IMR-90 (cell line): ENCODE measurements at regions not wholly inside any gene's neighbourhood (a gene's known extent, or its start where the extent isn't known, plus 50 kb on each side); places are given as distances from the start of the nearest gene placed in this dataset.

Experiments used
- ATAC-seq: fragments of 200-7000 bp; cut with Tn5 transposase; 2 replicates; pipeline ENCODE4 v1.9.1; 2020; ENCODE audit warnings: low read depth, mild to moderate bottlenecking, moderate library complexity
- BruUV-seq: library from RNA; stranded (reverse); fragments of 400-500 nt; replicated peaks from 2 replicates; lab custom pipeline; 2021; lab: Mats Ljungman, UMichigan
- CTCF ChIA-PET: fragments of 300-600 bp; formaldehyde crosslinking; extraction: SDS; loops from one replicate; lab custom pipeline; 2021; ENCODE audit warnings: antibody characterized with exemption; lab: Yijun Ruan, JAX
- POLR2A ChIA-PET: fragments of 300-600 bp; sonication (Branson Sonifier 250); formaldehyde crosslinking; loops from one replicate; lab custom pipeline; 2022; ENCODE audit warnings: antibody characterized with exemption; ENCODE audit not compliant: unreplicated experiment; lab: Charles Lee
- DNase-seq: peaks from one replicate; pipeline ENCODE4 v3.0.0; 2013
- H2AFZ ChIP-seq: replicated peaks from 2 replicates; pipeline ENCODE3; 2013; ENCODE audit warnings: low read length, mild to moderate bottlenecking; ENCODE audit not compliant: poor library complexity
- H2AK5ac ChIP-seq: 2 replicates; pipeline ENCODE4 v1.6.1; 2013; ENCODE audit warnings: low read depth, low read length, inconsistent platforms
- H2AK9ac ChIP-seq: replicated peaks from 2 replicates; pipeline ENCODE3; 2013; ENCODE audit warnings: mild to moderate bottlenecking, low read depth, low read length, moderate library complexity; ENCODE audit not compliant: poor library complexity
- H2BK120ac ChIP-seq: 2 replicates; pipeline ENCODE4 v1.6.1; 2013; ENCODE audit warnings: low read depth, low read length, inconsistent platforms
- H2BK15ac ChIP-seq: 3 replicates; pipeline ENCODE4 v1.6.1; 2013; ENCODE audit warnings: low read depth, low read length, inconsistent platforms
- H2BK20ac ChIP-seq: 2 replicates; pipeline ENCODE4 v1.6.1; 2013; ENCODE audit warnings: low read depth, mild to moderate bottlenecking, inconsistent platforms, low read length, moderate library complexity
- H2BK5ac ChIP-seq: 2 replicates; pipeline ENCODE4 v1.6.1; 2013; ENCODE audit warnings: mild to moderate bottlenecking, low read depth, low read length, inconsistent platforms; ENCODE audit not compliant: poor library complexity, severe bottlenecking
- H3K14ac ChIP-seq: replicated peaks from 2 replicates; pipeline ENCODE4 v1.6.1; 2013; ENCODE audit warnings: low read depth, low read length, inconsistent platforms
- H3K18ac ChIP-seq: 2 replicates; pipeline ENCODE4 v1.6.1; 2013; ENCODE audit warnings: low read depth, low read length, control low read depth
- H3K23ac ChIP-seq: 2 replicates; pipeline ENCODE4 v1.6.1; 2013; ENCODE audit warnings: low read depth, low read length, inconsistent platforms
- H3K27ac ChIP-seq: 2 replicates; pipeline ENCODE4 v1.5.1; 2013; ENCODE audit warnings: mild to moderate bottlenecking, control low read depth, low read length; ENCODE audit not compliant: insufficient read depth
- H3K27me3 ChIP-seq: 2 replicates; pipeline ENCODE4 v1.6.1; 2013; ENCODE audit warnings: low read length; ENCODE audit not compliant: control insufficient read depth, insufficient read depth
- H3K36me3 ChIP-seq: 2 replicates; pipeline ENCODE4 v1.6.1; 2013; ENCODE audit warnings: low read length, mixed read lengths; ENCODE audit not compliant: control insufficient read depth, insufficient read depth
- H3K4ac ChIP-seq: 2 replicates; pipeline ENCODE4 v1.6.1; 2013; ENCODE audit warnings: low read depth, low read length, inconsistent platforms
- H3K4me1 ChIP-seq: 2 replicates; pipeline ENCODE4 v1.6.1; 2013; ENCODE audit warnings: low read length, mixed read lengths; ENCODE audit not compliant: control insufficient read depth, insufficient read depth
- H3K4me2 ChIP-seq: 2 replicates; pipeline ENCODE4 v1.6.1; 2013; ENCODE audit warnings: low read depth, mild to moderate bottlenecking, control low read depth, low read length, moderate library complexity
- H3K4me3 ChIP-seq: 2 replicates; pipeline ENCODE4 v1.5.1; 2013; ENCODE audit warnings: low read depth, mild to moderate bottlenecking, control low read depth, low read length, moderate library complexity; ENCODE audit not compliant: insufficient read depth
- H3K56ac ChIP-seq: 2 replicates; pipeline ENCODE4 v1.6.1; 2013; ENCODE audit warnings: low read length, inconsistent platforms; ENCODE audit not compliant: insufficient read depth; ENCODE audit errors: extremely low read depth
- H3K79me1 ChIP-seq, 2 experiments: 2 replicates each; pipeline ENCODE4 v1.6.1; 2013; ENCODE audit warnings: low read length in 2 of 2, inconsistent platforms in 1 of 2, low read depth in 1 of 2
- H3K9ac ChIP-seq: 2 replicates; pipeline ENCODE4 v1.6.1; 2013; ENCODE audit warnings: low read depth, low read length, control low read depth
- H3K9me1 ChIP-seq: 2 replicates; pipeline ENCODE4 v1.6.1; 2013; ENCODE audit warnings: low read length, inconsistent platforms; ENCODE audit not compliant: insufficient read depth
- H3K9me3 ChIP-seq: 2 replicates; pipeline ENCODE4 v1.6.1; 2013; ENCODE audit warnings: low read length; ENCODE audit not compliant: control insufficient read depth, insufficient read depth
- H4K20me1 ChIP-seq: 2 replicates; pipeline ENCODE4 v1.6.1; 2013; ENCODE audit warnings: low read length, inconsistent platforms; ENCODE audit not compliant: insufficient read depth
- H4K5ac ChIP-seq: 2 replicates; pipeline ENCODE4 v1.6.1; 2013; ENCODE audit warnings: mild to moderate bottlenecking, low read depth, low read length, control low read depth
- H4K8ac ChIP-seq, 2 experiments: 2 replicates each; pipeline ENCODE4 v1.6.1; 2013; ENCODE audit warnings: low read depth in 2 of 2, low read length in 2 of 2, control low read depth in 1 of 2, inconsistent platforms in 1 of 2
- H4K91ac ChIP-seq: 2 replicates; pipeline ENCODE4 v1.6.1; 2013; ENCODE audit warnings: low read depth, low read length, inconsistent platforms; ENCODE audit not compliant: insufficient read depth
- BHLHE40 ChIP-seq: fragments of 150-350 bp; IDR thresholded peaks from 2 replicates; pipeline ENCODE4 v1.6.1; 2016; ENCODE audit warnings: mild to moderate bottlenecking, low read depth, low read length
- CEBPB ChIP-seq: IDR thresholded peaks from 2 replicates; pipeline ENCODE4 v1.6.1; 2012; ENCODE audit warnings: low read depth, low read length, improper control_type of control experiment
- CHD1 ChIP-seq: IDR thresholded peaks from 2 replicates; pipeline ENCODE4 v1.6.1; 2012; ENCODE audit warnings: low read depth, low read length, improper control_type of control experiment
- CTCF ChIP-seq: conservative IDR thresholded peaks from 2 replicates; pipeline ENCODE4 v1.5.1; 2012; ENCODE audit warnings: mild to moderate bottlenecking, low read depth, low read length, improper control_type of control experiment
- ELK1 ChIP-seq: fragments of 150-350 bp; IDR thresholded peaks from 2 replicates; pipeline ENCODE4 v1.6.1; 2016; ENCODE audit warnings: low read depth, mild to moderate bottlenecking, low read length, moderate library complexity, borderline replicate concordance
- FOS ChIP-seq: fragments of 150-350 bp; IDR thresholded peaks from 2 replicates; pipeline ENCODE4 v1.6.1; 2016; ENCODE audit warnings: low read depth, low read length
- MAFK ChIP-seq: IDR thresholded peaks from 2 replicates; pipeline ENCODE4 v1.6.1; 2012; ENCODE audit warnings: low read depth, low read length, improper control_type of control experiment
- MAZ ChIP-seq: IDR thresholded peaks from 2 replicates; pipeline ENCODE4 v1.6.1; 2012; ENCODE audit warnings: low read depth, mild to moderate bottlenecking, low read length, improper control_type of control experiment, moderate library complexity, borderline replicate concordance
- MXI1 ChIP-seq: IDR thresholded peaks from 2 replicates; pipeline ENCODE4 v1.6.1; 2012; ENCODE audit warnings: low read depth, mild to moderate bottlenecking, low read length, moderate library complexity, borderline replicate concordance
- NFE2L2 ChIP-seq: fragments of 150-350 bp; IDR thresholded peaks from 2 replicates; pipeline ENCODE4 v1.6.1; 2016; ENCODE audit warnings: low read depth, mild to moderate bottlenecking, low read length
- POLR2A ChIP-seq: IDR thresholded peaks from 2 replicates; pipeline ENCODE4 v1.6.1; 2012; ENCODE audit warnings: mild to moderate bottlenecking, low read depth, low read length
- RAD21 ChIP-seq: IDR thresholded peaks from 2 replicates; pipeline ENCODE4 v1.6.1; 2012; ENCODE audit warnings: low read length, improper control_type of control experiment
- RCOR1 ChIP-seq: IDR thresholded peaks from 2 replicates; pipeline ENCODE4 v1.6.1; 2012; ENCODE audit warnings: mild to moderate bottlenecking, low read length, improper control_type of control experiment; ENCODE audit not compliant: insufficient replicate concordance
- RFX5 ChIP-seq: IDR thresholded peaks from 2 replicates; pipeline ENCODE4 v1.8.0; 2012; ENCODE audit warnings: low read depth, mild to moderate bottlenecking, low read length, moderate library complexity
- SMC3 ChIP-seq: fragments of 150-350 bp; IDR thresholded peaks from 2 replicates; pipeline ENCODE4 v1.6.1; 2016; ENCODE audit warnings: low read depth, mild to moderate bottlenecking, antibody characterized with exemption, low read length, moderate library complexity
- USF2 ChIP-seq: fragments of 150-350 bp; IDR thresholded peaks from 2 replicates; pipeline ENCODE4 v1.6.1; 2017; ENCODE audit warnings: mild to moderate bottlenecking, antibody characterized with exemption, low read length, low read depth
- WGBS, 2 experiments: methylation state at CpG; one replicate each; pipeline versions ENCODE4 v1.1.5 to v1.1.7; 2013; ENCODE audit warnings: missing lambda C conversion rate in 2 of 2; ENCODE audit not compliant: insufficient read length in 1 of 2; ENCODE audit errors: extremely low coverage in 2 of 2; 5-methylcytosine and 5-hydroxymethylcytosine counted together
- dilution Hi-C: fragments of 300-500 bp; cut with HindIII; formaldehyde crosslinking; loops from one replicate; pipeline ENCODE4 v1.14.3; 2018; ENCODE audit warnings: low sequenced_read_pairs; ENCODE audit not compliant: unreplicated experiment
- in situ Hi-C: fragments of 300-500 bp; cut with MboI; formaldehyde crosslinking; loops from 3 replicates; pipeline ENCODE4 v1.14.3; 2019; ENCODE audit warnings: low sequenced_read_pairs, inconsistent platforms, mixed read lengths
- intact Hi-C: fragments of 100-400 bp; cut with micrococcal nuclease; formaldehyde crosslinking; loops from 2 replicates; pipeline ENCODE4 v1.10.0; 2022

- TF ChIP-seq ELK1 = no peak
- TF ChIP-seq CHD1 = no peak
- no peak for TF ChIP-seq RAD21
- TF ChIP-seq NFE2L2 = no peak
- TF ChIP-seq MAZ = no peak
- no peak for TF ChIP-seq POLR2A
- no peak for TF ChIP-seq RFX5
- no peak for TF ChIP-seq USF2
- no peak for TF ChIP-seq BHLHE40
- no peak for TF ChIP-seq RCOR1
- no peak for TF ChIP-seq CEBPB
- no peak for TF ChIP-seq MXI1
- TF ChIP-seq SMC3 = no peak
- no peak for TF ChIP-seq MAFK
- TF ChIP-seq FOS = no peak
- TF ChIP-seq CTCF = no peak
- POLR2A ChIA-PET = no interaction called here
- BruUV-seq = no TSS peak
Observed at GRCh38 chr16:63298993-63299392, 1262.8 kb upstream of the CDH8 start.

More at GRCh38 chr16:63298993-63299392, 1262.8 kb upstream of the CDH8 start:
- H4K5ac ChIP-seq = no peak overlapping the region
- H2BK20ac ChIP-seq = no peak overlapping the region
- intact Hi-C loops = no loop called here
- H3K56ac ChIP-seq = no peak overlapping the region
- peaks cover 4% of the 10 kb centered on the region; the same call in 1 of the 2 replicates for H3K9me3 ChIP-seq
- no peaks in the 10 kb centered on the region for H3K4me1 ChIP-seq
- H3K4me3 ChIP-seq = no peak overlapping the region
- DNase-seq = no peak
- no peak overlapping the region for H3K4ac ChIP-seq
- H3K23ac ChIP-seq = no peak overlapping the region
- no peak overlapping the region for H4K91ac ChIP-seq
- ATAC-seq = no peak
- no peak overlapping the region for H3K4me2 ChIP-seq
- no peak overlapping the region for H2AFZ ChIP-seq
- no peak overlapping the region for H3K14ac ChIP-seq
- dilution Hi-C loops = no loop called here
- no peaks in the 10 kb centered on the region for H3K27me3 ChIP-seq
- CTCF ChIA-PET = no interaction called here
- in situ Hi-C loops = no loop called here
- H2AK5ac ChIP-seq = no peak overlapping the region
- H3K79me1 ChIP-seq = no peaks in the 10 kb centered on the region
- no peak overlapping the region for H2AK9ac ChIP-seq
- no CpG with 5 or more reads among the region's 1 CpG for WGBS, 2 experiments
- no peak overlapping the region for H4K8ac ChIP-seq
- no peak overlapping the region for H3K27ac ChIP-seq
- H2BK120ac ChIP-seq = no peak overlapping the region
- H2BK15ac ChIP-seq = no peak overlapping the region
- no peak overlapping the region for H2BK5ac ChIP-seq
- no peaks in the 10 kb centered on the region for H3K9me1 ChIP-seq
- no peaks in the 10 kb centered on the region for H3K36me3 ChIP-seq
- no peaks in the 10 kb centered on the region for H4K20me1 ChIP-seq
- H3K9ac ChIP-seq = no peak overlapping the region
- no peak overlapping the region for H3K18ac ChIP-seq
